H9 (cell line): ENCODE measurements at regions not wholly inside any gene's neighbourhood (a gene's known extent, or its start where the extent isn't known, plus 50 kb on each side); places are given as distances from the start of the nearest gene placed in this dataset.

Experiments used
- DNase-seq: peaks from one replicate; pipeline ENCODE4 v3.0.0-alpha.2; 2017
- H2AFZ ChIP-seq: one replicate; pipeline ENCODE4 v1.6.1; 2013; ENCODE audit warnings: mild to moderate bottlenecking, low read length, control low read depth, moderate library complexity
- H2AK5ac ChIP-seq: 2 replicates; pipeline ENCODE4 v1.6.1; 2013; ENCODE audit warnings: low read length, control low read depth, mixed read lengths; ENCODE audit not compliant: insufficient read length
- H2BK120ac ChIP-seq: one replicate; pipeline ENCODE4 v1.6.1; 2013; ENCODE audit warnings: low read depth, mild to moderate bottlenecking, low read length, control low read depth, inconsistent platforms; ENCODE audit not compliant: poor library complexity, severe bottlenecking
- H2BK12ac ChIP-seq: 2 replicates; pipeline ENCODE4 v1.6.1; 2013; ENCODE audit warnings: low read length, control low read depth, mixed read lengths, low read depth; ENCODE audit not compliant: insufficient read length
- H2BK15ac ChIP-seq: 2 replicates; pipeline ENCODE4 v1.6.1; 2013; ENCODE audit warnings: low read depth, low read length, control low read depth
- H2BK20ac ChIP-seq: one replicate; pipeline ENCODE4 v1.6.1; 2013; ENCODE audit warnings: low read depth, mild to moderate bottlenecking, low read length, control low read depth, inconsistent platforms; ENCODE audit not compliant: poor library complexity, severe bottlenecking
- H2BK5ac ChIP-seq: 2 replicates; pipeline ENCODE4 v1.6.1; 2013; ENCODE audit warnings: low read length, control low read depth, mixed read lengths; ENCODE audit not compliant: insufficient read length
- H3K14ac ChIP-seq: 2 replicates; pipeline ENCODE4 v1.6.1; 2013; ENCODE audit warnings: low read length, control low read depth; ENCODE audit not compliant: insufficient read depth
- H3K18ac ChIP-seq: 2 replicates; pipeline ENCODE4 v1.6.1; 2013; ENCODE audit warnings: low read depth, mild to moderate bottlenecking, mixed read lengths, low read length, control low read depth; ENCODE audit not compliant: insufficient read length
- H3K23ac ChIP-seq: 2 replicates; pipeline ENCODE4 v1.6.1; 2013; ENCODE audit warnings: low read length, control low read depth, mixed read lengths, low read depth; ENCODE audit not compliant: insufficient read length
- H3K23me2 ChIP-seq: 2 replicates; pipeline ENCODE4 v1.6.1; 2013; ENCODE audit warnings: low read depth, mild to moderate bottlenecking, mixed read lengths, low read length, control low read depth; ENCODE audit not compliant: insufficient read length, poor library complexity, severe bottlenecking
- H3K27ac ChIP-seq: 2 replicates; pipeline ENCODE4 v1.5.1; 2013; ENCODE audit warnings: low read length, control low read depth, mixed read lengths, low read depth; ENCODE audit not compliant: insufficient read length
- H3K27me3 ChIP-seq: 2 replicates; pipeline ENCODE4 v1.6.1; 2013; ENCODE audit warnings: low read length, control low read depth, inconsistent platforms; ENCODE audit not compliant: insufficient read depth
- H3K4ac ChIP-seq: 2 replicates; pipeline ENCODE4 v1.6.1; 2013; ENCODE audit warnings: low read depth, mild to moderate bottlenecking, control low read depth, inconsistent platforms, low read length, moderate library complexity
- H3K4me1 ChIP-seq: 2 replicates; pipeline ENCODE4 v1.6.1; 2013; ENCODE audit warnings: low read length, control low read depth, inconsistent platforms; ENCODE audit not compliant: insufficient read depth
- H3K4me2 ChIP-seq: 2 replicates; pipeline ENCODE4 v1.6.1; 2013; ENCODE audit warnings: low read length, control low read depth, mixed read lengths; ENCODE audit not compliant: insufficient read length, insufficient read depth
- H3K56ac ChIP-seq: 2 replicates; pipeline ENCODE4 v1.6.1; 2013; ENCODE audit warnings: low read depth, mild to moderate bottlenecking, mixed read lengths, low read length, control low read depth; ENCODE audit not compliant: insufficient read length
- H3K79me1 ChIP-seq: 2 replicates; pipeline ENCODE4 v1.6.1; 2013; ENCODE audit warnings: low read depth, mild to moderate bottlenecking, moderate library complexity, low read length, control low read depth, inconsistent platforms; ENCODE audit not compliant: insufficient read depth, poor library complexity, severe bottlenecking
- H3K79me2 ChIP-seq: 2 replicates; pipeline ENCODE4 v1.6.1; 2013; ENCODE audit warnings: low read length, control low read depth, inconsistent platforms; ENCODE audit not compliant: insufficient read depth
- H3K9ac ChIP-seq: 2 replicates; pipeline ENCODE4 v1.6.1; 2013; ENCODE audit warnings: low read length, control low read depth, mixed read lengths; ENCODE audit not compliant: insufficient read length; ENCODE audit errors: extremely low read depth
- H3K9me3 ChIP-seq: one replicate; pipeline ENCODE4 v1.6.1; 2013; ENCODE audit warnings: low read depth, low read length, inconsistent platforms; ENCODE audit not compliant: control insufficient read depth
- H3T11ph ChIP-seq: one replicate; pipeline ENCODE4 v1.6.1; 2013; ENCODE audit warnings: mild to moderate bottlenecking, low read length, control low read depth, inconsistent platforms
- H4K20me1 ChIP-seq: one replicate; pipeline ENCODE4 v1.6.1; 2013; ENCODE audit not compliant: control insufficient read depth, insufficient read length, insufficient read depth
- H4K5ac ChIP-seq: 2 replicates; pipeline ENCODE4 v1.6.1; 2013; ENCODE audit warnings: low read depth, mild to moderate bottlenecking, mixed read lengths, low read length, control low read depth; ENCODE audit not compliant: insufficient read length
- H4K8ac ChIP-seq: replicated peaks from 2 replicates; pipeline ENCODE4 v1.6.1; 2013; ENCODE audit warnings: low read length, control low read depth, mixed read lengths, low read depth; ENCODE audit not compliant: insufficient read length
- H4K91ac ChIP-seq: 2 replicates; pipeline ENCODE4 v1.6.1; 2013; ENCODE audit warnings: low read depth, mild to moderate bottlenecking, moderate library complexity, mixed read lengths, low read length, control low read depth; ENCODE audit not compliant: insufficient read length
- H3K27ac Mint-ChIP-seq, 3 experiments: 2 replicates in 2 of 3; 3 replicates in 1 of 3; pipeline ENCODE4 v1.8.0; 2020 to 2021; ENCODE audit warnings: mixed read lengths in 3 of 3, mild to moderate bottlenecking in 1 of 3, moderate library complexity in 1 of 3
- H3K27me3 Mint-ChIP-seq: 2 replicates; pipeline ENCODE4 v1.8.0; 2021; ENCODE audit warnings: low read depth, mild to moderate bottlenecking, moderate library complexity, mixed read lengths
- H3K36me3 Mint-ChIP-seq, 3 experiments: 2 replicates in 2 of 3; 3 replicates in 1 of 3; pipeline ENCODE4 v1.8.0; 2020 to 2021; ENCODE audit warnings: low read depth in 3 of 3, mixed read lengths in 3 of 3; ENCODE audit not compliant: insufficient read depth in 1 of 3
- H3K4me1 Mint-ChIP-seq, 2 experiments: 2 replicates each; pipeline ENCODE4 v1.8.0; 2020; ENCODE audit warnings: mixed read lengths in 2 of 2
- H3K4me3 Mint-ChIP-seq, 2 experiments: 2 replicates in 1 of 2; 3 replicates in 1 of 2; pipeline ENCODE4 v1.8.0; 2020 to 2021; ENCODE audit warnings: mild to moderate bottlenecking in 2 of 2, mixed read lengths in 2 of 2, moderate library complexity in 1 of 2
- H3K9me3 Mint-ChIP-seq, 2 experiments: 2 replicates in 1 of 2; 3 replicates in 1 of 2; pipeline ENCODE4 v1.8.0; 2020; ENCODE audit warnings: mild to moderate bottlenecking in 2 of 2, mixed read lengths in 2 of 2, moderate library complexity in 1 of 2
- CTCF ChIP-seq: fragments of 200-600 bp; sonication (generic); conservative IDR thresholded peaks from 3 replicates; pipeline ENCODE4 v1.8.0; 2021; ENCODE audit warnings: antibody characterized with exemption, mild to moderate bottlenecking
- WGBS: extraction: QIAGEN DNeasy Blood & Tissue Kit; methylation state at CpG from one replicate; pipeline ENCODE4 v1.1.7; 2013; ENCODE audit warnings: missing lambda C conversion rate, low lambda C conversion rate, mixed read lengths; ENCODE audit not compliant: insufficient read length; ENCODE audit errors: extremely low coverage; 5-methylcytosine and 5-hydroxymethylcytosine counted together

DNA sequence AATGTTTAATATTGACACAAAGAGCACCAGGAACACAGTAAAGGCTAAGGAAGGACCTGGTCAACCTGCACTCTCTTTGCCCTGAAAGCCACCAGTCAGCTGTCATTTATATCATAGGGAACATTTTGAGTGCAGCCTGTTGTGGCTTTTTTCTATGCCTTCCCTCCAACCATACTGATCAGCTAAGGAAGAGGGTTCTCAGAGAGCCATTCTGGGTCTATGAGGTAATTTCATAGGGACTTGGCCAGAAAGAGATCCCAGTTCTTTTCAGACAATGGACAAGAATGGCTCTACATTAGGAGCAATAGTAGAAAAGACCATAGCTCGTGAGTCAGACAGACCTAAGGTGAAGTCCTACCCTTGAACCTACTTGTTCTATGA lies 132.8 kb downstream of the CCDC34 start:
- no peak for TF ChIP-seq CTCF
- no peak overlapping the region for H3K4me2 ChIP-seq
- no peak overlapping the region for H2AFZ ChIP-seq
- H3K27me3 ChIP-seq = peaks cover 2% of the 10 kb centered on the region; the same call in 1 of the 2 replicates
- no peak overlapping the region for H2BK15ac ChIP-seq
- no peak overlapping the region for H3T11ph ChIP-seq
- no peak overlapping the region for H3K56ac ChIP-seq
- WGBS = no CpG with 5 or more reads among the region's 1 CpG
- no peaks in the 10 kb centered on the region for H3K9me3 ChIP-seq
- H2AK5ac ChIP-seq = no peak overlapping the region
- H3K4me3 Mint-ChIP-seq = no peak overlapping the region
- H3K27me3 Mint-ChIP-seq = no peaks in the 10 kb centered on the region
- peaks cover 5% of the 10 kb centered on the region in 2 experiments for H3K9me3 Mint-ChIP-seq
- no peak overlapping the region for H3K9ac ChIP-seq
- H3K36me3 Mint-ChIP-seq = peaks cover 0 to 7% (median 4%) of the 10 kb centered on the region in 3 experiments; a peak in 4 of 7 replicates
- no peak overlapping the region for H2BK120ac ChIP-seq
- H4K5ac ChIP-seq = no peak overlapping the region
- no peaks in the 10 kb centered on the region for H3K23me2 ChIP-seq
- H4K91ac ChIP-seq = no peak overlapping the region
- no peak overlapping the region for H2BK12ac ChIP-seq
- no peaks in the 10 kb centered on the region for H4K20me1 ChIP-seq
- no peaks in the 10 kb centered on the region for H3K79me1 ChIP-seq
- no peak overlapping the region for H2BK20ac ChIP-seq
- no peak overlapping the region for H4K8ac ChIP-seq
- no peak overlapping the region for H3K18ac ChIP-seq
- H3K4me1 ChIP-seq = peaks cover 2% of the 10 kb centered on the region; the same call in 1 of the 2 replicates
- DNase-seq = no peak
- H3K4ac ChIP-seq = no peak overlapping the region
- no peak overlapping the region for H3K27ac Mint-ChIP-seq
- no peak overlapping the region for H2BK5ac ChIP-seq
- H3K14ac ChIP-seq = no peak overlapping the region
- no peak overlapping the region for H3K27ac ChIP-seq
- H3K4me1 Mint-ChIP-seq = peaks cover 34 to 35% of the 10 kb centered on the region in 2 experiments
- H3K23ac ChIP-seq = no peak overlapping the region
- H3K79me2 ChIP-seq = no peaks in the 10 kb centered on the region
